ENCODE measurements at regions not wholly inside any gene's neighbourhood (a gene's known extent, or its start where the extent isn't known, plus 50 kb on each side); places are given as distances from the start of the nearest gene placed in this dataset.

GRCh38 chr6:139695361-139695760 lies 320.9 kb upstream of the CITED2 start:
- TF ChIP-seq CTCF (IDR thresholded peaks at IDR 0.05): no peak
- TF ChIP-seq POLR2A (IDR thresholded peaks at IDR 0.05): no peak
- no peak for DNase-seq
- no peaks in the 10 kb centered on the region for H3K27me3 ChIP-seq

GRCh38 chr6:139693735-139694134 lies 319.3 kb upstream of the CITED2 start:
- no peak overlapping the region for H3K4me3 ChIP-seq
- no peaks in the 10 kb centered on the region for H3K4me1 ChIP-seq
- no peaks in the 10 kb centered on the region for H3K36me3 ChIP-seq
- H3K9me3 ChIP-seq: no peaks in the 10 kb centered on the region
- H3K27ac ChIP-seq: no peak overlapping the region
- no peaks in the 10 kb centered on the region for H3K27me3 ChIP-seq
- no peak for DNase-seq
- TF ChIP-seq POLR2A (IDR thresholded peaks at IDR 0.05) (no peak), CTCF (IDR thresholded peaks at IDR 0.05) (no peak)

More at GRCh38 chr6:139695361-139695760, 320.9 kb upstream of the CITED2 start:
- Histone ChIP-seq H3K36me3 (no peaks in the 10 kb centered on the region), H3K4me3 (no peak overlapping the region), H3K4me1 (no peaks in the 10 kb centered on the region), H3K27ac (no peak overlapping the region), H3K9me3 (no peaks in the 10 kb centered on the region)

- H3K36me3 ChIP-seq: no peaks in the 10 kb centered on the region
- no peak overlapping the region for H3K27ac ChIP-seq
- no peak overlapping the region for H3K4me3 ChIP-seq
- H3K4me1 ChIP-seq: no peaks in the 10 kb centered on the region
- no peaks in the 10 kb centered on the region for H3K27me3 ChIP-seq
- no peaks in the 10 kb centered on the region for H3K9me3 ChIP-seq
- no peak for TF ChIP-seq CTCF (IDR thresholded peaks at IDR 0.05)
- TF ChIP-seq POLR2A (IDR thresholded peaks at IDR 0.05): no peak
- DNase-seq: no peak
Measured at GRCh38 chr6:139690007-139690406, 315.6 kb upstream of the CITED2 start.

GRCh38 chr6:139687055-139687454 lies 312.6 kb upstream of the CITED2 start:
- no peak for DNase-seq
- Histone ChIP-seq H3K4me1 (no peaks in the 10 kb centered on the region), H3K27me3 (no peaks in the 10 kb centered on the region), H3K9me3 (no peaks in the 10 kb centered on the region), H3K36me3 (no peaks in the 10 kb centered on the region), H3K4me3 (no peak overlapping the region), H3K27ac (no peak overlapping the region)
- TF ChIP-seq CTCF (IDR thresholded peaks at IDR 0.05) (no peak), POLR2A (IDR thresholded peaks at IDR 0.05) (no peak)

- TF ChIP-seq POLR2A (IDR thresholded peaks at IDR 0.05) (no peak), CTCF (IDR thresholded peaks at IDR 0.05) (no peak)
- Histone ChIP-seq H3K4me1 (no peaks in the 10 kb centered on the region), H3K27me3 (no peaks in the 10 kb centered on the region), H3K4me3 (no peak overlapping the region), H3K36me3 (no peaks in the 10 kb centered on the region), H3K27ac (no peak overlapping the region), H3K9me3 (no peaks in the 10 kb centered on the region)
- no peak for DNase-seq
Measured at GRCh38 chr6:139686308-139686707, 311.9 kb upstream of the CITED2 start.

GRCh38 chr6:139685009-139685408 lies 310.6 kb upstream of the CITED2 start:
- no peak for DNase-seq
- Histone ChIP-seq H3K27me3 (no peaks in the 10 kb centered on the region), H3K4me3 (no peak overlapping the region), H3K4me1 (no peaks in the 10 kb centered on the region), H3K9me3 (no peaks in the 10 kb centered on the region), H3K27ac (no peak overlapping the region), H3K36me3 (no peaks in the 10 kb centered on the region)
- TF ChIP-seq POLR2A (IDR thresholded peaks at IDR 0.05) (no peak), CTCF (IDR thresholded peaks at IDR 0.05) (no peak)

Measured in Peyer's patch (tissue), 4 donors.